ENCODE measurements at regions not wholly inside any gene's neighbourhood (a gene's known extent, or its start where the extent isn't known, plus 50 kb on each side); places are given as distances from the start of the nearest gene placed in this dataset.
"Not testable (repeated sequence)": the region's sequence is repeated elsewhere in the genome, so short reads cannot be mapped to it uniquely, and the experiment has no call there.

DNA sequence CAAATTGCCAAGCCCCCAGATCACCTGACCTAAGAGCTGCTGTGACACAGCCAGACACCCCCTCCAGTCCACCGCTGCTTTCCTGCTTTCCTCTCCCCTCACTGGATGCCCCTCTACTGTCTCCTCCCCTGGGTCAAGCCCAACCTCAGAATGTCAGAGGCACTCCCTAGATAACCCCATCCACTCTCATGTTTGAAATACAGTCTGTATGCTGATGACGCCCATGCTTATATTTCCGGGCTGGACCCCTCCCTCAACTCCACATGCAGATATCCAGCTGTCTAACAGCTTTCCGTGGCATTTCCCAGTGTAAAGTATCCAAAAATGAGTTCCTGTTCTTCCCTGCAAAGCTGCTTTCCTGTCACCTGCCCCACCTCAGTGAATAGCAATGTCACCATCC lies 309.2 kb downstream of the ANAPC1 start:
- H3K27ac ChIP-seq; in situ Hi-C loops (cut with MboI; ENCODE audit: low sequenced_read_pairs in 4 of 4); H3K4me3 ChIP-seq; H3K36me3 ChIP-seq; H3K4me1 ChIP-seq; intact Hi-C loops (cut with DNase I; ENCODE audit: low total_unique reads); H3K27me3 ChIP-seq; ATAC-seq; H3K9me3 ChIP-seq; DNase-seq: not testable (repeated sequence)

- H3K27me3 ChIP-seq; in situ Hi-C loops (cut with MboI; ENCODE audit: low sequenced_read_pairs in 4 of 4); H3K4me3 ChIP-seq; H3K4me1 ChIP-seq; H3K9me3 ChIP-seq; H3K27ac ChIP-seq; H3K36me3 ChIP-seq; DNase-seq; ATAC-seq; intact Hi-C loops (cut with DNase I; ENCODE audit: low total_unique reads): not testable (repeated sequence)
These were observed 306.7 kb downstream of the ANAPC1 start for GRCh38 chr2:111577154-111577885.

DNA sequence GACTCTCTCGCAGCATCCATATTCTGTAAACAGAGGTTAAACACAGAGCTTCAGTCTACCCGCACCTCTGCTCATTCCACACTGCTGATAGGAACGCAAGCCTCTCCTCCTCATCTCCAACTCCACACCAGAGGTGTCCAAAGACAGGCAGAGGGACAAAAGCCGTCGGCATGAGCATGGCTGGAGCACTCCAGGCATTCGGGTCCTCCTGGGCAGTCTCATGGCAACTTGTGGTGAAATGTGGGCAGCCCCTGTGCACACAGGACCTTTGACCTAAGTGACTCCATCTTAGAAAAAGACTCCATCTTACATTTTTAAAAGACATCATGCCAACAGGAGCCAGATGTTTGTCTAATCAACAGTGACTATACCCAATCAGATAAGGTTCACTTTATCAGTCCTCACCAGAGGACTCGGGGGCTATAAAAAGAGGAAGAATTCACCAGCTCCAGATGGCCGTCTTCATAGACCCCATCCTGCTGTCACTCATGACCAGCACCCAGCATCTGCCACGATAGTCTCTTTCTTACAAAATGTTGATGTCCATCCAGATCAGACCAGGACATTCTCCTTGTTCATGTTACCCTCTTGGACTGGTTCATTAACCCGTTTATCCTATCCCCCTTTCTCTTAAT lies 304.4 kb downstream of the ANAPC1 start:
- intact Hi-C loops (cut with DNase I; ENCODE audit: low total_unique reads); in situ Hi-C loops (cut with MboI; ENCODE audit: low sequenced_read_pairs in 4 of 4); H3K27ac ChIP-seq; ATAC-seq; DNase-seq; H3K36me3 ChIP-seq; H3K9me3 ChIP-seq; H3K4me3 ChIP-seq; H3K27me3 ChIP-seq; H3K4me1 ChIP-seq: not testable (repeated sequence)

DNA sequence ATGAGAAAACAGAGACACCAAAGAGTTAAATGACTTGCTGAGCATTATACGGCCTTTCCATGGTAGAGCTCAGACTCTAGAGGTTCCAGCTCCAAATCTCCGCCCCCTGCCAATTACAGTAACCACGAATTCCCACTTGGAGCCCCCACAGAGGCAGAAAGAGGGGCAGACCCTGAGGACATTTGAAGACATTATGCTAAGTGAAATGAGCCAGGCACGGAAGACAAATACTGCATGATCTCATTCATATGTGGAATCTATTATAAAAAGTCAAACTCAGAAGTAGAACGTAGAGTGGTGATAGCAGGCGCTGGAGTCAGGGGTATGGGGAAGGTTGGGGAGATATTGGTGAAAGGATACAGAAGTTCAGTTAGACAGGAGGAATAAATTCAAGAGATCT lies 303.4 kb downstream of the ANAPC1 start:
- intact Hi-C loops (cut with DNase I; ENCODE audit: low total_unique reads); H3K9me3 ChIP-seq; in situ Hi-C loops (cut with MboI; ENCODE audit: low sequenced_read_pairs in 4 of 4); DNase-seq; H3K36me3 ChIP-seq; H3K4me1 ChIP-seq; H3K27ac ChIP-seq; H3K27me3 ChIP-seq; H3K4me3 ChIP-seq; ATAC-seq: not testable (repeated sequence)

GRCh38 chr2:111582090-111582489 lies 301.9 kb downstream of the ANAPC1 start:
- not testable (repeated sequence) for ATAC-seq

DNA sequence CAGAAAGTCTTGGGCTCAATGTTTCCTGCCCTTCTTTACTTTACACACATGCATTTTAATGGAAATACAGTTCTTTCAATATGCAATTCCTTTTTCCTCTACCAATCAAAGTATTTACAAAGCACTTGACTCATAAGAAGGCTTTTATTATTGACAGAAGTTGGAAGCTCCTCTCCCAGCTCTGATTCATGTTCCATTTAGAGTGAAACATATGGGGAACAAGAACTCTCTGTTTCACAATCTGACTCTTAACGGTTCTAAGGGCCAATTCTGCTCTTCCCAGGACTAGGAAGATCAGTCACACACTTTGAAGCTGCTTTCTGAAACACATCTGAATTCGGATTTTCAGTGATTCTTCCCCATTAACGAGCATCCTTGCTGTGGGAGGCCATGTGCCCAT lies 300.5 kb downstream of the ANAPC1 start:
- H3K27ac ChIP-seq; intact Hi-C loops (cut with DNase I; ENCODE audit: low total_unique reads); H3K4me3 ChIP-seq; H3K27me3 ChIP-seq; DNase-seq; in situ Hi-C loops (cut with MboI; ENCODE audit: low sequenced_read_pairs in 4 of 4); H3K36me3 ChIP-seq; H3K9me3 ChIP-seq; H3K4me1 ChIP-seq: not testable (repeated sequence)
- ATAC-seq, result peak in 1 of 2 donors; percentile 68

More at GRCh38 chr2:111582090-111582489, 301.9 kb downstream of the ANAPC1 start:
- H3K4me3 ChIP-seq; H3K9me3 ChIP-seq; H3K36me3 ChIP-seq; in situ Hi-C loops (cut with MboI; ENCODE audit: low sequenced_read_pairs in 4 of 4); DNase-seq; H3K27me3 ChIP-seq; H3K27ac ChIP-seq; intact Hi-C loops (cut with DNase I; ENCODE audit: low total_unique reads); H3K4me1 ChIP-seq: not testable (repeated sequence)

DNA sequence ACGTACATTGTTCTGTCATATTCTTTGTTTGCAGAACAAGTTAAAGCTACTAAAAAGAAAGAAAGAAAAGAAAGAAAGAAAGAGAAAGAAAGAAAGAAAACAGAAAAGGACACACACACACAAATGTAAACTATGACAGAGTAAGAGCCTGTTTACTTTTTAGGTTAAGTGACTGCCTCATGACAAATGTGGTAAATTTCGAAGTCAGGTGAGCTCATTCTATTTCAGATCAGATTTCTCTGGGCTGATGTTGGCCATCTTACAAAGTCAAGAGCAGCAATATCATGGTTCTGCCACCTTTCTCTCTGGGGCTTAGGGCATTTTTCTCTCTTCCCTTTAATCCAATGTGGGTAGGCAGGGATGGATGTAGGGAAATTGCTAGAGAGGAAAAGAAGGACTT lies 299.5 kb downstream of the ANAPC1 start:
- intact Hi-C loops (cut with DNase I; ENCODE audit: low total_unique reads); H3K27ac ChIP-seq; H3K36me3 ChIP-seq; H3K4me1 ChIP-seq; H3K9me3 ChIP-seq; in situ Hi-C loops (cut with MboI; ENCODE audit: low sequenced_read_pairs in 4 of 4); DNase-seq; H3K27me3 ChIP-seq; H3K4me3 ChIP-seq: not testable (repeated sequence)
- peak; percentile 34 to 81 for ATAC-seq

- H3K9me3 ChIP-seq; H3K4me3 ChIP-seq; H3K27me3 ChIP-seq; intact Hi-C loops (cut with DNase I; ENCODE audit: low total_unique reads); DNase-seq; in situ Hi-C loops (cut with MboI; ENCODE audit: low sequenced_read_pairs in 4 of 4); H3K4me1 ChIP-seq; H3K36me3 ChIP-seq; H3K27ac ChIP-seq: not testable (repeated sequence)
- ATAC-seq, result peak; percentile 79 to 84
These were observed 299.0 kb downstream of the ANAPC1 start for GRCh38 chr2:111584950-111585349.

DNA sequence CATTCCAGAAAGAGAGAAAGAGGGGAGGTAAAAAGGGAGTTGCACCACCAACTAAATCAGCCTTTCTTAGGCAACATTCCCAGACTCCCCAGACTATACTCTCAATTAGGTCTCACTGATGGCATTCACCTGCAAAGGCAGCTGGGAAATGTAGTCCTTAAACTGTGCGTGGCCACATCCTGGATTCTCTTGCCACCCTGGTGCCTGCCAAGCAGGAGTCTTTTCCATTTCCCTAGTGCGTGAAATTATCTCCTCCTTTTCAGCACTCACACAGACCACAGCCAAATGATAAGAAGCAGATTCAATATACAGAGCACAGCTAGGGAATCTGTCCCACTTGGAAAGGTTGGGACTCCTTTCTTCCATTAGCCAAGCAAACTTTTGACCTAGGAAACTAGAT lies 298.0 kb downstream of the ANAPC1 start:
- H3K27ac ChIP-seq; H3K9me3 ChIP-seq; intact Hi-C loops (cut with DNase I; ENCODE audit: low total_unique reads); ATAC-seq; DNase-seq; H3K4me3 ChIP-seq; in situ Hi-C loops (cut with MboI; ENCODE audit: low sequenced_read_pairs in 4 of 4); H3K36me3 ChIP-seq; H3K4me1 ChIP-seq; H3K27me3 ChIP-seq: not testable (repeated sequence)

DNA sequence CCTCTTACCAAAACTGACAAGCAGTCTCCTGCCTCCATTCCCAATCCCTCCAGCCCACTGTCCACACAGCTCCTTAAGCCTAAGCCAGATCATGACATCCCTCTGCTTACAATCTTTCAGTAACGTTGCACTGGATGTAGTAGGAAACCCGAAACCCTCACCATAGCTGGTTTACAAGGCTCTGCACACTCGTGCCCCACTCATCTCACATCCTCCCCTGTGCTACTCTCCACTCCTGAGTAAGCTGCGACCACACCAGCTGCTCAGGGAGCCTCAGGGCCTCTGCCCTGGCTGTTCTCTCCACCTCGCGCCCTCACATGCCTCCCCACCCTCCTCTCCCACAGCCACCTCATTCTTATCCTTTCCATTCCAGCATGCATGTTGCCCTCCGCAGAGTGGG lies 288.9 kb downstream of the ANAPC1 start:
- H3K27me3 ChIP-seq; H3K4me1 ChIP-seq; intact Hi-C loops (cut with DNase I; ENCODE audit: low total_unique reads); ATAC-seq; H3K36me3 ChIP-seq; in situ Hi-C loops (cut with MboI; ENCODE audit: low sequenced_read_pairs in 4 of 4); DNase-seq; H3K27ac ChIP-seq; H3K9me3 ChIP-seq; H3K4me3 ChIP-seq: not testable (repeated sequence)

- in situ Hi-C loops (cut with MboI; ENCODE audit: low sequenced_read_pairs in 4 of 4); H3K4me1 ChIP-seq; H3K4me3 ChIP-seq; DNase-seq; ATAC-seq; H3K27ac ChIP-seq; H3K9me3 ChIP-seq; H3K27me3 ChIP-seq; intact Hi-C loops (cut with DNase I; ENCODE audit: low total_unique reads); H3K36me3 ChIP-seq: not testable (repeated sequence)
These were observed 286.9 kb downstream of the ANAPC1 start for GRCh38 chr2:111596808-111597705.
